SK-N-SH treated with all-trans-retinoic acid at 6 μM for 48 hours (cell line): ENCODE measurements at regions not wholly inside any gene's neighbourhood (a gene's known extent, or its start where the extent isn't known, plus 50 kb on each side); places are given as distances from the start of the nearest gene placed in this dataset.

ENCODE experiments used
- ATAC-seq: fragments of 200-7000 bp; cut with Tn5 transposase; 3 replicates; pipeline ENCODE4 v1.9.1; 2020; ENCODE audit warnings: mild to moderate bottlenecking, moderate library complexity
- BACH2 ChIP-seq: fragments of 250-450 bp; sonication (Bioruptor Pico); IDR thresholded peaks from 2 replicates; pipeline ENCODE4 v1.9.0; 2021; ENCODE audit warnings: mild to moderate bottlenecking, borderline replicate concordance
- CSDC2 ChIP-seq: fragments of 250-450 bp; sonication (Bioruptor Pico); IDR thresholded peaks from 2 replicates; pipeline ENCODE4 v1.5.0; 2020; ENCODE audit warnings: mild to moderate bottlenecking, moderate library complexity
- ESRRG ChIP-seq: fragments of 250-450 bp; sonication (Bioruptor Pico); IDR thresholded peaks from 2 replicates; pipeline ENCODE4 v1.6.1; 2021; ENCODE audit warnings: mild to moderate bottlenecking
- ISL1 ChIP-seq: fragments of 250-450 bp; sonication (Bioruptor Pico); IDR thresholded peaks from 2 replicates; pipeline ENCODE4 v2.1.2; 2022; ENCODE audit warnings: mild to moderate bottlenecking, moderate library complexity
- OSR1 ChIP-seq: fragments of 250-450 bp; sonication (Bioruptor Pico); IDR thresholded peaks from 2 replicates; pipeline ENCODE4 v1.8.0; 2022; ENCODE audit warnings: moderate library complexity, mild to moderate bottlenecking, inconsistent platforms
- PPARA ChIP-seq: fragments of 250-450 bp; sonication (Bioruptor Pico); IDR thresholded peaks from 2 replicates; pipeline ENCODE4 v1.5.0; 2020; ENCODE audit warnings: mild to moderate bottlenecking, borderline replicate concordance
- RARB ChIP-seq: fragments of 250-450 bp; sonication (Bioruptor Pico); IDR thresholded peaks from 2 replicates; pipeline ENCODE4 v1.8.0; 2021; ENCODE audit warnings: mild to moderate bottlenecking, moderate library complexity
- SNAI2 ChIP-seq: fragments of 250-450 bp; sonication (Bioruptor Pico); IDR thresholded peaks from 2 replicates; pipeline ENCODE4 v1.5.0; 2020; ENCODE audit warnings: mild to moderate bottlenecking, moderate library complexity
- TCF4 ChIP-seq: fragments of 250-450 bp; sonication (Bioruptor Pico); IDR thresholded peaks from 2 replicates; pipeline ENCODE4 v1.8.0; 2021; ENCODE audit warnings: mild to moderate bottlenecking, moderate library complexity, borderline replicate concordance
- TOX ChIP-seq: fragments of 250-450 bp; sonication (Bioruptor Pico); IDR thresholded peaks from 2 replicates; pipeline ENCODE4 v1.8.0; 2021; ENCODE audit warnings: mild to moderate bottlenecking, moderate library complexity, borderline replicate concordance
- ZC3H10 ChIP-seq: fragments of 250-450 bp; sonication (Bioruptor Pico); IDR thresholded peaks from 2 replicates; pipeline ENCODE4 v1.5.1; 2021; ENCODE audit warnings: mild to moderate bottlenecking, moderate library complexity
- ZFP3 ChIP-seq: fragments of 250-450 bp; sonication (Bioruptor Pico); IDR thresholded peaks from 2 replicates; pipeline ENCODE4 v1.5.0; 2020; ENCODE audit warnings: mild to moderate bottlenecking, moderate library complexity
- ZFP30 ChIP-seq: fragments of 450-650 bp; formaldehyde crosslinking; IDR thresholded peaks from 2 replicates; pipeline ENCODE4 v1.5.0; 2022; ENCODE audit warnings: mild to moderate bottlenecking, moderate library complexity
- ZNF565 ChIP-seq: fragments of 450-650 bp; formaldehyde crosslinking; conservative IDR thresholded peaks from 2 replicates; pipeline ENCODE4 v1.5.0; 2020; ENCODE audit warnings: low read depth, mild to moderate bottlenecking, moderate library complexity
- ZNF70 ChIP-seq: fragments of 450-650 bp; formaldehyde crosslinking; IDR thresholded peaks from 2 replicates; pipeline ENCODE4 v1.5.0; 2020; ENCODE audit warnings: mild to moderate bottlenecking, moderate library complexity
- ZNF8 ChIP-seq: fragments of 450-650 bp; formaldehyde crosslinking; IDR thresholded peaks from 2 replicates; pipeline ENCODE4 v1.5.0; 2020; ENCODE audit warnings: mild to moderate bottlenecking, moderate library complexity
- TF ChIP-seq, protein P1 (sequence below): fragments of 250-450 bp; sonication (Bioruptor Pico); IDR thresholded peaks from 2 replicates; pipeline ENCODE4 v1.8.0; 2021; ENCODE audit warnings: low read depth, mild to moderate bottlenecking, moderate library complexity, borderline replicate concordance
- TF ChIP-seq, protein P2 (sequence below): fragments of 250-450 bp; sonication (Bioruptor Pico); IDR thresholded peaks from 2 replicates; pipeline ENCODE4 v1.8.0; 2020; ENCODE audit warnings: mild to moderate bottlenecking, moderate library complexity, borderline replicate concordance
- TF ChIP-seq, protein P3 (sequence below): fragments of 250-450 bp; sonication (Bioruptor Pico); IDR thresholded peaks from 2 replicates; pipeline ENCODE4 v1.5.0; 2020; ENCODE audit warnings: mild to moderate bottlenecking, moderate library complexity
- TF ChIP-seq, protein P4 (sequence below): fragments of 250-450 bp; sonication (Bioruptor Pico); IDR thresholded peaks from 2 replicates; pipeline ENCODE4 v1.5.1; 2021; ENCODE audit warnings: mild to moderate bottlenecking, moderate library complexity

DNA sequence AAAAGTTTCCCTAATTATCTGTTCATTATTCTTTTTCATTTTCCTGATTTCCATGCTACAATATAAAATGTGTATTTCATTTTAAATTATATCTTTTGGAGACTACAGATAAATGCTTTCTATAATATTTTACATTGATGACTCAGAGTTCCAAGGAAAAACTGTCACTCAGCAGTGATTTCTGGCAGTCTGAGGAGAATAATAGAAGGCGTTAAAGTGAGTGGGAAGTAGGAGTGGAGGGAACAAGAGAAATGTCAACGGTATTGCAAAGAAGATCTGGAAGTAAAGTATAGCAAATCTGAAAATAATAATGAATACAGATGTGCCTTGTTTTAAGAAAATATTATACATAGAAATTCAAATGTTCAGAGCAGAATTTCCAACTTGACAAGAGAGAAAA is 293.6 kb upstream of the PITX2 start:
- no peak for ATAC-seq
- no peak for TF ChIP-seq ZC3H10
- TF ChIP-seq CSDC2 (CRISPR knock-in tag): no peak
- TF ChIP-seq ZNF8 (CRISPR knock-in tag): no peak
- no peak for TF ChIP-seq PPARA (CRISPR knock-in tag)
- TF ChIP-seq, protein P1, sequence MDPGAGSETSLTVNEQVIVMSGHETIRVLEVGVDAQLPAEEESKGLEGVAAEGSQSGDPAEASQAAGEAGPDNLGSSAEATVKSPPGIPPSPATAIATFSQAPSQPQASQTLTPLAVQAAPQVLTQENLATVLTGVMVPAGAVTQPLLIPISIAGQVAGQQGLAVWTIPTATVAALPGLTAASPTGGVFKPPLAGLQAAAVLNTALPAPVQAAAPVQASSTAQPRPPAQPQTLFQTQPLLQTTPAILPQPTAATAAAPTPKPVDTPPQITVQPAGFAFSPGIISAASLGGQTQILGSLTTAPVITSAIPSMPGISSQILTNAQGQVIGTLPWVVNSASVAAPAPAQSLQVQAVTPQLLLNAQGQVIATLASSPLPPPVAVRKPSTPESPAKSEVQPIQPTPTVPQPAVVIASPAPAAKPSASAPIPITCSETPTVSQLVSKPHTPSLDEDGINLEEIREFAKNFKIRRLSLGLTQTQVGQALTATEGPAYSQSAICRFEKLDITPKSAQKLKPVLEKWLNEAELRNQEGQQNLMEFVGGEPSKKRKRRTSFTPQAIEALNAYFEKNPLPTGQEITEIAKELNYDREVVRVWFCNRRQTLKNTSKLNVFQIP (CRISPR knock-in tag): no peak
- TF ChIP-seq ZFP30 (CRISPR knock-in tag): no peak

DNA sequence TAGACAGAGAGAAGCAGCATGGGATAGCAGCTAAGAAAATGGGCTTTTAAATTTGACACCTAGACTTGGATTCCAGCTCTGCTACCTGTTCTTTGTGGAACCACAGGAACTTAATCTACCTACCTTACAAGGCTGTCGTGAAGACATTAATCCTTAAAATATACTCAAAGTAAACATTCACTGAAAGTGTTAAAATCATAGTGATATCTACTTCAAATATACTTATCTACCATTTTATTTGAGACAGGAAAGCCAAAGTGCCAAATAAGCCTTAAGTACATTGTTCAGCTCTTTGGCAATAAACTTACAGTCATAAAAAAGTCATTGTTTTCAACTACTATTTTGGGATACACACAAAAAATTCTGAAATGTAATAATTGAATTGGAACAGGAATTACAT is 295.0 kb upstream of the PITX2 start:
- ATAC-seq: no peak
- TF ChIP-seq ISL1 (CRISPR knock-in tag): no peak
- no peak for TF ChIP-seq TOX (CRISPR knock-in tag)
- TF ChIP-seq ESRRG (CRISPR knock-in tag): no peak
- no peak for TF ChIP-seq ZC3H10
- TF ChIP-seq, protein P2, sequence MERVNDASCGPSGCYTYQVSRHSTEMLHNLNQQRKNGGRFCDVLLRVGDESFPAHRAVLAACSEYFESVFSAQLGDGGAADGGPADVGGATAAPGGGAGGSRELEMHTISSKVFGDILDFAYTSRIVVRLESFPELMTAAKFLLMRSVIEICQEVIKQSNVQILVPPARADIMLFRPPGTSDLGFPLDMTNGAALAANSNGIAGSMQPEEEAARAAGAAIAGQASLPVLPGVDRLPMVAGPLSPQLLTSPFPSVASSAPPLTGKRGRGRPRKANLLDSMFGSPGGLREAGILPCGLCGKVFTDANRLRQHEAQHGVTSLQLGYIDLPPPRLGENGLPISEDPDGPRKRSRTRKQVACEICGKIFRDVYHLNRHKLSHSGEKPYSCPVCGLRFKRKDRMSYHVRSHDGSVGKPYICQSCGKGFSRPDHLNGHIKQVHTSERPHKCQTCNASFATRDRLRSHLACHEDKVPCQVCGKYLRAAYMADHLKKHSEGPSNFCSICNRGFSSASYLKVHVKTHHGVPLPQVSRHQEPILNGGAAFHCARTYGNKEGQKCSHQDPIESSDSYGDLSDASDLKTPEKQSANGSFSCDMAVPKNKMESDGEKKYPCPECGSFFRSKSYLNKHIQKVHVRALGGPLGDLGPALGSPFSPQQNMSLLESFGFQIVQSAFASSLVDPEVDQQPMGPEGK (CRISPR knock-in tag): no peak
- no peak for TF ChIP-seq BACH2 (CRISPR knock-in tag)

DNA sequence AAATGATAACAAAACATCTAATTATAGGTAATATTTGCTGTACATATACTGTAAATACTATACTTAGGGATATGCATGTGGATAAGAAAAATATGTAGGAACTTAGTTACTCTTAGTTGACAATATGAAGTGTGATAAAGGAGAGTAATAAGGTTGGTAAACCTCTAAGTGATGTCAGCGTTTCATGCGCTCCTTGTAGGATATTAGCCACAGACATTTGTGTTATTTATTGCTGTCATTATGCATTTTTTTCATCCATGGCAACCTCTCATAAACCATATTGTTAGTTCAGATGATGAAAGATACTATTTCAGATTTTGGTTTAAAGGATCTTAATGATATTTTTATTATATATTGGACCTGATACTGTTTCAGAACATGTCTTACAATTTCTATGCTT is 298.1 kb upstream of the PITX2 start:
- no peak for ATAC-seq
- TF ChIP-seq CSDC2 (CRISPR knock-in tag) (no peak), ESRRG (CRISPR knock-in tag) (no peak), ZFP3 (CRISPR knock-in tag) (no peak), OSR1 (CRISPR knock-in tag) (no peak), ZC3H10 (no peak), RARB (CRISPR knock-in tag) (no peak), TCF4 (CRISPR knock-in tag) (no peak), ZNF565 (CRISPR knock-in tag) (no peak), ISL1 (CRISPR knock-in tag) (no peak), PPARA (CRISPR knock-in tag) (no peak), ZNF70 (CRISPR knock-in tag) (no peak), BACH2 (CRISPR knock-in tag) (no peak), SNAI2 (CRISPR knock-in tag) (no peak)
- TF ChIP-seq, protein P1 (CRISPR knock-in tag): no peak
- TF ChIP-seq, protein P2 (CRISPR knock-in tag): no peak
- TF ChIP-seq, protein P3, sequence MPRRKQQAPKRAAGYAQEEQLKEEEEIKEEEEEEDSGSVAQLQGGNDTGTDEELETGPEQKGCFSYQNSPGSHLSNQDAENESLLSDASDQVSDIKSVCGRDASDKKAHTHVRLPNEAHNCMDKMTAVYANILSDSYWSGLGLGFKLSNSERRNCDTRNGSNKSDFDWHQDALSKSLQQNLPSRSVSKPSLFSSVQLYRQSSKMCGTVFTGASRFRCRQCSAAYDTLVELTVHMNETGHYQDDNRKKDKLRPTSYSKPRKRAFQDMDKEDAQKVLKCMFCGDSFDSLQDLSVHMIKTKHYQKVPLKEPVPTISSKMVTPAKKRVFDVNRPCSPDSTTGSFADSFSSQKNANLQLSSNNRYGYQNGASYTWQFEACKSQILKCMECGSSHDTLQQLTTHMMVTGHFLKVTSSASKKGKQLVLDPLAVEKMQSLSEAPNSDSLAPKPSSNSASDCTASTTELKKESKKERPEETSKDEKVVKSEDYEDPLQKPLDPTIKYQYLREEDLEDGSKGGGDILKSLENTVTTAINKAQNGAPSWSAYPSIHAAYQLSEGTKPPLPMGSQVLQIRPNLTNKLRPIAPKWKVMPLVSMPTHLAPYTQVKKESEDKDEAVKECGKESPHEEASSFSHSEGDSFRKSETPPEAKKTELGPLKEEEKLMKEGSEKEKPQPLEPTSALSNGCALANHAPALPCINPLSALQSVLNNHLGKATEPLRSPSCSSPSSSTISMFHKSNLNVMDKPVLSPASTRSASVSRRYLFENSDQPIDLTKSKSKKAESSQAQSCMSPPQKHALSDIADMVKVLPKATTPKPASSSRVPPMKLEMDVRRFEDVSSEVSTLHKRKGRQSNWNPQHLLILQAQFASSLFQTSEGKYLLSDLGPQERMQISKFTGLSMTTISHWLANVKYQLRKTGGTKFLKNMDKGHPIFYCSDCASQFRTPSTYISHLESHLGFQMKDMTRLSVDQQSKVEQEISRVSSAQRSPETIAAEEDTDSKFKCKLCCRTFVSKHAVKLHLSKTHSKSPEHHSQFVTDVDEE (CRISPR knock-in tag): no peak
- TF ChIP-seq, protein P4, sequence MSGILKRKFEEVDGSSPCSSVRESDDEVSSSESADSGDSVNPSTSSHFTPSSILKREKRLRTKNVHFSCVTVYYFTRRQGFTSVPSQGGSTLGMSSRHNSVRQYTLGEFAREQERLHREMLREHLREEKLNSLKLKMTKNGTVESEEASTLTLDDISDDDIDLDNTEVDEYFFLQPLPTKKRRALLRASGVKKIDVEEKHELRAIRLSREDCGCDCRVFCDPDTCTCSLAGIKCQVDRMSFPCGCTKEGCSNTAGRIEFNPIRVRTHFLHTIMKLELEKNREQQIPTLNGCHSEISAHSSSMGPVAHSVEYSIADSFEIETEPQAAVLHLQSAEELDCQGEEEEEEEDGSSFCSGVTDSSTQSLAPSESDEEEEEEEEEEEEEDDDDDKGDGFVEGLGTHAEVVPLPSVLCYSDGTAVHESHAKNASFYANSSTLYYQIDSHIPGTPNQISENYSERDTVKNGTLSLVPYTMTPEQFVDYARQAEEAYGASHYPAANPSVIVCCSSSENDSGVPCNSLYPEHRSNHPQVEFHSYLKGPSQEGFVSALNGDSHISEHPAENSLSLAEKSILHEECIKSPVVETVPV (CRISPR knock-in tag): no peak
